Naive B cell (primary cell): ENCODE measurements at regions not wholly inside any gene's neighbourhood (a gene's known extent, or its start where the extent isn't known, plus 50 kb on each side); places are given as distances from the start of the nearest gene placed in this dataset.
"Not testable (repeated sequence)": the region's sequence is repeated elsewhere in the genome, so short reads cannot be mapped to it uniquely, and the experiment has no call there.

ENCODE experiments used
- ATAC-seq, 2 donors: fragments of 150-1000 bp; cut with Tn5 transposase; 2 replicates each; pipeline ENCODE4 v1.10.0; 2021; ENCODE audit warnings: low read depth in 2 of 2, mild to moderate bottlenecking in 2 of 2, moderate library complexity in 2 of 2
- DNase-seq: peaks from one replicate; pipeline ENCODE4 v3.0.0; 2022
- H3K27ac Mint-ChIP-seq, 6 donors: one replicate each; pipeline ENCODE4 v1.8.0; 2020 to 2022; ENCODE audit warnings: mild to moderate bottlenecking in 6 of 6, mixed read lengths in 6 of 6, moderate library complexity in 5 of 6, inconsistent platforms in 2 of 6
- H3K27me3 Mint-ChIP-seq, 3 donors: one replicate each; pipeline ENCODE4 v1.8.0; 2021 to 2022; ENCODE audit warnings: mixed read lengths in 3 of 3, mild to moderate bottlenecking in 1 of 3
- H3K36me3 Mint-ChIP-seq, 2 donors: one replicate each; pipeline ENCODE4 v1.8.0; 2020 to 2022; ENCODE audit warnings: mixed read lengths in 2 of 2, inconsistent platforms in 1 of 2, mild to moderate bottlenecking in 1 of 2
- H3K4me1 Mint-ChIP-seq, 3 donors: one replicate each; pipeline ENCODE4 v1.8.0; 2020 to 2022; ENCODE audit warnings: mixed read lengths in 3 of 3, inconsistent platforms in 1 of 3, mild to moderate bottlenecking in 1 of 3, moderate library complexity in 1 of 3
- H3K4me3 Mint-ChIP-seq, 8 donors: one replicate each; pipeline ENCODE4 v1.8.0; 2020 to 2022; ENCODE audit warnings: mild to moderate bottlenecking in 8 of 8, mixed read lengths in 8 of 8, moderate library complexity in 8 of 8, inconsistent platforms in 2 of 8
- H3K9me3 Mint-ChIP-seq, 7 donors: one replicate each; pipeline ENCODE4 v1.8.0; 2020 to 2022; ENCODE audit warnings: mixed read lengths in 7 of 7, mild to moderate bottlenecking in 5 of 7, inconsistent platforms in 2 of 7, moderate library complexity in 1 of 7

- not testable (repeated sequence) for DNase-seq
Observed at GRCh38 chr1:148049115-148049496, 103.0 kb downstream of the NBPF11 start.

GRCh38 chr1:148048423-148049114, 103.5 kb downstream of the NBPF11 start:
- H3K9me3 Mint-ChIP-seq, DNase-seq, H3K4me1 Mint-ChIP-seq, H3K27ac Mint-ChIP-seq, H3K36me3 Mint-ChIP-seq, ATAC-seq: not testable (repeated sequence)
- Mint-ChIP-seq H3K4me3 (peak overlapping the region; percentile 45 to 88 (median 75)), H3K27me3 (peaks cover 4 to 11% (median 5%) of the 10 kb centered on the region in 3 donors)

More at GRCh38 chr1:148049115-148049496, 103.0 kb downstream of the NBPF11 start:
- not testable (repeated sequence) for H3K27ac Mint-ChIP-seq, H3K9me3 Mint-ChIP-seq, ATAC-seq, H3K36me3 Mint-ChIP-seq, H3K4me1 Mint-ChIP-seq
- peaks cover 4 to 11% (median 5%) of the 10 kb centered on the region in 3 donors for H3K27me3 Mint-ChIP-seq
- H3K4me3 Mint-ChIP-seq: peak overlapping the region; percentile 15 to 88 (median 72)

DNA sequence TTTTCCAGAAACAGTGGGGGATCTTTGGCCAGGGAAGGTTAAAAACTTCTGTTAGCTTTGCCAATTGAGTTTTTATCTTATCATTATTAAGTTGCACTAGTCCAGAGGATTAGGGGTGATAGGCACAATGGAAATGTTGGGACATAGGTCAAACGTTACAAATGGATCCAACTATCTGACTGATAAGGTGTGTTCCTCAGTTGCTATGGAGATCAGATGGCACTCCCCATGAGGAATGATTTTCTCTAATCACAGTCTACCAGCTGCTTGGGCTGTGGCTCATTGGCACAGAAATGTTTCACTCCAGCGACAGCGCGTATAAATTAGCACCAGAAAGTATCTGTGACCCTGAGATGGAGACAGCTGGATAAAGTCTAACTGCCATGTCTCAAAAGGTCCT, 106.2 kb downstream of the NBPF11 start:
- ATAC-seq, DNase-seq, H3K36me3 Mint-ChIP-seq, H3K9me3 Mint-ChIP-seq, H3K27ac Mint-ChIP-seq, H3K4me3 Mint-ChIP-seq, H3K4me1 Mint-ChIP-seq: not testable (repeated sequence)
- H3K27me3 Mint-ChIP-seq: peaks cover 4 to 11% (median 5%) of the 10 kb centered on the region in 3 donors

DNA sequence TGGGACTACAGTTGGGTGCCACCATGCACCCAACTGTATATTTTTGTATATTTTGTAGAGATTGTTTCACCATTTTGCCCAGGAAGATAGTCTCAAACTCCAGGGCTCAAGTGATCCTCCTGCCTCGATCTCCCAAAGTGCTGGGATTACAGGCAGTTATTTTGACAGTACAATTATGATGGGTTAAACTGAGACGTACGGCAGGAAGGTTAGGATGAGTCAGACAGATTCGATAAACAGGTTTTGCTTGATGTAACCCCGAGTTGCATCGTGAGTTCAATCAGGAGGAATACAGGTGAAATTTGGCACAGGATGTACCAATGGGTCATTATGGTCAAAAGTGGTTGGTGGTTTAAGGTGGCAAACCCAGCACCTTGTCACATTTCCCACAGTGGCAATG, 107.6 kb downstream of the NBPF11 start:
- DNase-seq, ATAC-seq, H3K27ac Mint-ChIP-seq, H3K36me3 Mint-ChIP-seq, H3K9me3 Mint-ChIP-seq, H3K4me3 Mint-ChIP-seq, H3K4me1 Mint-ChIP-seq: not testable (repeated sequence)
- H3K27me3 Mint-ChIP-seq: peaks cover 4 to 11% (median 5%) of the 10 kb centered on the region in 3 donors
